ENCODE measurements at regions not wholly inside any gene's neighbourhood (a gene's known extent, or its start where the extent isn't known, plus 50 kb on each side); places are given as distances from the start of the nearest gene placed in this dataset.

DNA sequence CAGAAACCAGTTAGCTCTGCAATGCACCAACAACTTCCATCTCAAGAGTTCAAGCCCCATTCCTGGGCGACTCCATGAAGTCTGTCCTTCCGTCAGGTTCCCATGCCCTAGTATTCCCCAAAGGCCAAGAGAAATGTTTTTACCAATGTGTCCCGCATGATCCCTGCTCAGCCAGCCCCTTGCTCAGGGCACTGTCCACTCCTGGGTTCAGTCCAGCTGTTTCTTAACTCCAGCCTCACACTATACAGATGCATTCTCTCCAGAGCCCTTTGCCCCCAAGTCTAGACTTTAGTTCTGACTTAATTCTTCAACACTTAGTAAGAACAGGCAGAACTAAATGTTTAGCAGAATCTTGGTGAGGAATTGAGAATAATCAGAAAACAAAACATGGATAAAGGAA, 497.5 kb downstream of the SOX6 start:
- TF ChIP-seq, protein P1, sequence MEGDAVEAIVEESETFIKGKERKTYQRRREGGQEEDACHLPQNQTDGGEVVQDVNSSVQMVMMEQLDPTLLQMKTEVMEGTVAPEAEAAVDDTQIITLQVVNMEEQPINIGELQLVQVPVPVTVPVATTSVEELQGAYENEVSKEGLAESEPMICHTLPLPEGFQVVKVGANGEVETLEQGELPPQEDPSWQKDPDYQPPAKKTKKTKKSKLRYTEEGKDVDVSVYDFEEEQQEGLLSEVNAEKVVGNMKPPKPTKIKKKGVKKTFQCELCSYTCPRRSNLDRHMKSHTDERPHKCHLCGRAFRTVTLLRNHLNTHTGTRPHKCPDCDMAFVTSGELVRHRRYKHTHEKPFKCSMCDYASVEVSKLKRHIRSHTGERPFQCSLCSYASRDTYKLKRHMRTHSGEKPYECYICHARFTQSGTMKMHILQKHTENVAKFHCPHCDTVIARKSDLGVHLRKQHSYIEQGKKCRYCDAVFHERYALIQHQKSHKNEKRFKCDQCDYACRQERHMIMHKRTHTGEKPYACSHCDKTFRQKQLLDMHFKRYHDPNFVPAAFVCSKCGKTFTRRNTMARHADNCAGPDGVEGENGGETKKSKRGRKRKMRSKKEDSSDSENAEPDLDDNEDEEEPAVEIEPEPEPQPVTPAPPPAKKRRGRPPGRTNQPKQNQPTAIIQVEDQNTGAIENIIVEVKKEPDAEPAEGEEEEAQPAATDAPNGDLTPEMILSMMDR (IDR thresholded peaks at IDR 0.05; ENCODE audit: low read depth, low read length): no peak
- TF ChIP-seq EZH2phosphoT487 (IDR thresholded peaks at IDR 0.05; ENCODE audit: low read depth): no peak
